HepG2 (cell line): ENCODE measurements at regions not wholly inside any gene's neighbourhood (a gene's known extent, or its start where the extent isn't known, plus 50 kb on each side); places are given as distances from the start of the nearest gene placed in this dataset.

Experiments
- ATAC-seq: fragments of 200-7000 bp; cut with Tn5 transposase; 3 replicates; pipeline ENCODE4 v1.9.1; 2020; ENCODE audit warnings: mild to moderate bottlenecking, moderate library complexity
- BruUV-seq: library from RNA; stranded (reverse); fragments of 400-500 nt; replicated peaks from 2 replicates; lab custom pipeline; 2021; lab: Mats Ljungman, UMichigan
- CTCF ChIA-PET: fragments of 300-600 bp; formaldehyde crosslinking; extraction: SDS; loops from one replicate; lab custom pipeline; 2021; ENCODE audit warnings: low total read pairs, inconsistent platforms, low intra/inter-chr PET ratio; lab: Yijun Ruan, JAX
- POLR2A ChIA-PET: fragments of 350-600 bp; sonication (Branson Sonifier 250); formaldehyde crosslinking; loops from one replicate; lab custom pipeline; 2020; ENCODE audit warnings: antibody characterized with exemption, inconsistent platforms; lab: Yijun Ruan, JAX
- DNase-seq: peaks from one replicate; pipeline ENCODE4 v3.0.0-alpha.2; 2015; ENCODE audit warnings: low spot score
- FAIRE-seq: peaks from 3 replicates; lab custom pipeline; 2011; peaks lifted over from hg19 to GRCh38; lab: Jason Lieb, UNC
- H2AFZ ChIP-seq: one replicate; pipeline ENCODE4 v1.6.1; 2011; ENCODE audit warnings: low read length, inconsistent platforms
- H3K27ac ChIP-seq: fragments of 300-600 bp; 3 replicates; pipeline ENCODE4 v1.8.0; 2011; ENCODE audit warnings: mixed run types, mild to moderate bottlenecking, mixed read lengths, low read length, inconsistent platforms; ENCODE audit not compliant: insufficient read depth; ENCODE audit errors: extremely low read length
- H3K27me3 ChIP-seq, 2 experiments: fragments of 200-600 bp in 1 of 2; 2 replicates in 1 of 2; 3 replicates in 1 of 2; pipeline versions ENCODE4 v1.6.0 to v1.8.0; 2011; ENCODE audit warnings: low read length in 2 of 2, mild to moderate bottlenecking in 2 of 2, moderate library complexity in 2 of 2, inconsistent platforms in 1 of 2; ENCODE audit not compliant: insufficient read depth in 2 of 2, control insufficient read depth in 1 of 2
- H3K36me3 ChIP-seq, 2 experiments: fragments of 200-600 bp in 1 of 2; replicated peaks in 1 of 2; 2 replicates in 1 of 2; 3 replicates in 1 of 2; pipeline versions ENCODE4 v1.5.1 to v1.8.0; 2011; ENCODE audit warnings: low read length in 2 of 2, inconsistent platforms in 1 of 2; ENCODE audit not compliant: insufficient read depth in 2 of 2, control insufficient read depth in 1 of 2
- H3K4me1 ChIP-seq: 2 replicates; pipeline ENCODE4 v1.5.1; 2012; ENCODE audit warnings: low read length, inconsistent platforms; ENCODE audit not compliant: insufficient read depth
- H3K4me2 ChIP-seq: 2 replicates; pipeline ENCODE4 v1.6.0; 2011; ENCODE audit warnings: low read depth, low read length, inconsistent platforms
- H3K4me3 ChIP-seq, 3 experiments: fragments of 200-600 bp in 1 of 3; sonication (generic), shearing (Covaris generic) in 1 of 3; replicated peaks in 1 of 3; 2 replicates each; pipeline ENCODE4 v1.5.1; 2011 to 2016; ENCODE audit warnings: low read length in 3 of 3, inconsistent platforms in 2 of 3, low read depth in 2 of 3, mild to moderate bottlenecking in 2 of 3, control low read depth in 1 of 3, mixed read lengths in 1 of 3; ENCODE audit not compliant: insufficient read depth in 1 of 3
- H3K79me2 ChIP-seq: one replicate; pipeline ENCODE4 v1.6.1; 2011; ENCODE audit warnings: low read length, inconsistent platforms; ENCODE audit not compliant: insufficient read depth
- H3K9ac ChIP-seq: 2 replicates; pipeline ENCODE4 v1.6.0; 2011; ENCODE audit warnings: mild to moderate bottlenecking, low read depth, low read length, inconsistent platforms; ENCODE audit not compliant: insufficient read depth
- H3K9me3 ChIP-seq: 2 replicates; pipeline ENCODE4 v1.5.1; 2012; ENCODE audit warnings: mild to moderate bottlenecking, low read length
- H4K20me1 ChIP-seq: 2 replicates; pipeline ENCODE4 v1.6.0; 2011; ENCODE audit warnings: inconsistent platforms, mild to moderate bottlenecking, low read length, moderate library complexity; ENCODE audit not compliant: insufficient read depth
- ATM ChIP-seq: fragments of 450-650 bp; IDR thresholded peaks from 2 replicates; pipeline ENCODE4 v1.7.1; 2017; ENCODE audit warnings: mild to moderate bottlenecking, borderline replicate concordance
- ETV5 ChIP-seq: IDR thresholded peaks from 2 replicates; pipeline ENCODE4 v1.6.1; 2018; ENCODE audit warnings: missing biosample characterization, missing genetic modification reagents, inconsistent platforms, borderline replicate concordance
- RELA ChIP-seq: sonication (generic); formaldehyde crosslinking; IDR thresholded peaks from 2 replicates; pipeline ENCODE4 v1.4.0; 2020; ENCODE audit warnings: missing genetic modification reagents
- SMARCE1 ChIP-seq: fragments of 450-650 bp; IDR thresholded peaks from 2 replicates; pipeline ENCODE4 v1.6.1; 2017; ENCODE audit warnings: borderline replicate concordance
- ZBTB2 ChIP-seq: sonication (generic); formaldehyde crosslinking; IDR thresholded peaks from 2 replicates; pipeline ENCODE4 v1.8.0; 2022; ENCODE audit warnings: low read depth, missing genetic modification reagents
- ZBTB7B ChIP-seq: sonication (generic); formaldehyde crosslinking; IDR thresholded peaks from 2 replicates; pipeline ENCODE4 v1.4.0; 2020; ENCODE audit warnings: missing genetic modification reagents
- ZNF34 ChIP-seq: sonication (generic); formaldehyde crosslinking; IDR thresholded peaks from 2 replicates; pipeline ENCODE4 v1.4.0; 2020; ENCODE audit warnings: mild to moderate bottlenecking, missing genetic modification reagents, borderline replicate concordance
- ZNF543 ChIP-seq: sonication (generic); formaldehyde crosslinking; IDR thresholded peaks from 2 replicates; pipeline ENCODE4 v1.4.0; 2020; ENCODE audit warnings: mild to moderate bottlenecking, missing genetic modification reagents
- ZNF563 ChIP-seq: sonication (generic); formaldehyde crosslinking; IDR thresholded peaks from 2 replicates; pipeline ENCODE4 v1.8.0; 2022; ENCODE audit warnings: mild to moderate bottlenecking, moderate library complexity, missing genetic modification reagents
- ZSCAN20 ChIP-seq: sonication (generic); formaldehyde crosslinking; IDR thresholded peaks from 2 replicates; pipeline ENCODE4 v1.4.0; 2020; ENCODE audit warnings: missing genetic modification reagents, mild to moderate bottlenecking, borderline replicate concordance
- WGBS: methylation state at CpG from one replicate; pipeline ENCODE4 v1.1.6; 2017; ENCODE audit warnings: low lambda C conversion rate; 5-methylcytosine and 5-hydroxymethylcytosine counted together
- in situ Hi-C: cut with HindIII; loops from 2 replicates; pipeline ENCODE4 v1.10.0; 2017; ENCODE audit warnings: low pct_unique_long_range_greater_than_20kb; ENCODE audit not compliant: extremely low pct_ligation_motif_present
- intact Hi-C: fragments of 100-400 bp; cut with micrococcal nuclease; formaldehyde crosslinking; loops from one replicate; pipeline ENCODE4 v1.10.0; 2022; ENCODE audit not compliant: unreplicated experiment
- TF ChIP-seq, protein P1 (sequence below): sonication (generic); formaldehyde crosslinking; IDR thresholded peaks from 2 replicates; pipeline ENCODE4 v1.4.0; 2020; ENCODE audit warnings: missing genetic modification reagents
- TF ChIP-seq, protein P2 (sequence below): sonication (generic); formaldehyde crosslinking; IDR thresholded peaks from 2 replicates; pipeline ENCODE4 v1.4.0; 2020; ENCODE audit warnings: low read depth, mild to moderate bottlenecking, missing genetic modification reagents

DNA sequence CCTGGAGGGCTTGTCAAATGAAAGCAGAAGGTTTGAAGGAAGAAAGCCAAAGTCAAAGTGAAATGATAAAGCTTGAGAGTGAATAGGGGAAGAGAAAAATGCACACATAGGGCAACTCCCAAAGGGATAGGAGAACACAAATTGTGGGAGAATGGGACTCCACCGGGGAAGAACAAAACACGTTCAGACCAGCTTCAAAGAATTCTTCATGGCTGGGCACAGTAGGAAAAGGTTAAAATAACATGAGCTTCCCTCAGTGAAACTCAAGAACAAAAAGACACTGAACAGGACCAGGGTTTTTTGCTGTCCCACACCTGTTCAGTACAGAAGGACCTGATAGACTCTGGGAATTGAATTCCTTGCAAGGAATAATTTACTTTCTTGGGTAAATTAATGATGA lies 123.1 kb upstream of the NCKAP5 start:
- ChIA-PET POLR2A (no interaction called here), CTCF (no interaction called here)
- no peak overlapping the region for H3K4me3 ChIP-seq
- DNase-seq (no peak), ATAC-seq (no peak), FAIRE-seq (no peak)
- intact Hi-C loops (no loop called here), in situ Hi-C loops (no loop called here)
- no peaks in the 10 kb centered on the region for H3K79me2 ChIP-seq
- no peak overlapping the region for H3K4me2 ChIP-seq
- no peaks in the 10 kb centered on the region for H4K20me1 ChIP-seq
- H3K36me3 ChIP-seq = no peaks in the 10 kb centered on the region
- no TSS peak for BruUV-seq
- TF ChIP-seq, protein P1, sequence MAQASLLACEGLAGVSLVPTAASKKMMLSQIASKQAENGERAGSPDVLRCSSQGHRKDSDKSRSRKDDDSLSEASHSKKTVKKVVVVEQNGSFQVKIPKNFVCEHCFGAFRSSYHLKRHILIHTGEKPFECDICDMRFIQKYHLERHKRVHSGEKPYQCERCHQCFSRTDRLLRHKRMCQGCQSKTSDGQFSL (CRISPR knock-in tag) = no peak
- H3K27ac ChIP-seq = no peak overlapping the region
- no peak overlapping the region for H2AFZ ChIP-seq
- no peaks in the 10 kb centered on the region for H3K4me1 ChIP-seq
- no peak overlapping the region for H3K9ac ChIP-seq
- WGBS = 3% methylated on average over 2 of the region's 2 CpGs
- no peaks in the 10 kb centered on the region; a peak in 2 of 5 replicates for H3K27me3 ChIP-seq
- no peaks in the 10 kb centered on the region for H3K9me3 ChIP-seq

DNA sequence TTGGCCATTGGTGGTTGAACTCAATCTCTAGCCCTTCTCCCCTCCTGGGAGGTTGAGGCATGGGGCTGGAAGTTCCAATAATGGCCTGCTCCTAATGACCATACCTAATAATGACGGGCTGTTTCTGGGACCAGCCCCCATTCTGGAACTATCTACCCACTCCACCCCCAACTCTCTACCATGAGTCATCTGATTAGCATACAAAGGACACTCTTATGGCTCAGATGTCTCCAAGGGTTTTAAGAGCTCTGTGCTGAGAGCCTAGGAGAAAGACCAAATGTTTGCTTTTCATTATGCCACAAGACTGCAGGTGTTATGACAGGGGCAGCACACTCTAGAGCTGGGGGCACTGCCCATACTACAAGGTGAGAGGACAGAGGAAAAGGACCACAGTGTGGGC lies 137.0 kb upstream of the NCKAP5 start:
- BruUV-seq = no TSS peak
- H3K36me3 ChIP-seq = no peaks in the 10 kb centered on the region
- no peak overlapping the region for H2AFZ ChIP-seq
- in situ Hi-C loops = no loop called here
- H3K9me3 ChIP-seq = peaks cover 8% of the 10 kb centered on the region
- no peaks in the 10 kb centered on the region for H3K4me1 ChIP-seq
- intact Hi-C loops = no loop called here
- no peak for TF ChIP-seq ATM
- TF ChIP-seq ZBTB7B = no peak
- TF ChIP-seq ZNF563 (CRISPR knock-in tag) = no peak
- no peak for TF ChIP-seq ZNF543 (CRISPR knock-in tag)
- no peak for TF ChIP-seq SMARCE1
- no peak for TF ChIP-seq ZSCAN20
- no peak for TF ChIP-seq RELA (CRISPR knock-in tag)
- TF ChIP-seq, protein P2, sequence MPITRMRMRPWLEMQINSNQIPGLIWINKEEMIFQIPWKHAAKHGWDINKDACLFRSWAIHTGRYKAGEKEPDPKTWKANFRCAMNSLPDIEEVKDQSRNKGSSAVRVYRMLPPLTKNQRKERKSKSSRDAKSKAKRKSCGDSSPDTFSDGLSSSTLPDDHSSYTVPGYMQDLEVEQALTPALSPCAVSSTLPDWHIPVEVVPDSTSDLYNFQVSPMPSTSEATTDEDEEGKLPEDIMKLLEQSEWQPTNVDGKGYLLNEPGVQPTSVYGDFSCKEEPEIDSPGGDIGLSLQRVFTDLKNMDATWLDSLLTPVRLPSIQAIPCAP (CRISPR knock-in tag) = no peak
- no peak for TF ChIP-seq ETV5 (CRISPR knock-in tag)
- TF ChIP-seq ZBTB2 (CRISPR knock-in tag) = no peak
- no peak for TF ChIP-seq ZNF34
- TF ChIP-seq, all 625 proteins: peak for 0
- DNase-seq (no peak), FAIRE-seq (no peak), ATAC-seq (no peak)
- no peaks in the 10 kb centered on the region for H4K20me1 ChIP-seq
- H3K79me2 ChIP-seq = no peaks in the 10 kb centered on the region
- CTCF ChIA-PET = no interaction called here
- H3K4me2 ChIP-seq = no peak overlapping the region
- no peak overlapping the region for H3K27ac ChIP-seq
- POLR2A ChIA-PET = no interaction called here
- no peak overlapping the region for H3K4me3 ChIP-seq
- 0% methylated on average over 1 of the region's 1 CpG for WGBS
- no peaks in the 10 kb centered on the region for H3K27me3 ChIP-seq
- no peak overlapping the region for H3K9ac ChIP-seq
